Fibroblast of pulmonary artery (primary cell): ENCODE measurements at regions not wholly inside any gene's neighbourhood (a gene's known extent, or its start where the extent isn't known, plus 50 kb on each side); places are given as distances from the start of the nearest gene placed in this dataset.
"Not testable (repeated sequence)": the region's sequence is repeated elsewhere in the genome, so short reads cannot be mapped to it uniquely, and the experiment has no call there.

Source experiments
- DNase-seq: peaks from one replicate; pipeline ENCODE4 v3.0.0-alpha.2; 2010; ENCODE audit warnings: low read depth
- H3K4me3 ChIP-seq: replicated peaks from 2 replicates; pipeline ENCODE4 v1.5.1; 2011; ENCODE audit warnings: low read depth, mild to moderate bottlenecking, control low read depth, low read length, moderate library complexity
- TF ChIP-seq, protein P1 (sequence below): IDR thresholded peaks from 2 replicates; pipeline ENCODE4 v1.5.1; 2011; ENCODE audit warnings: mild to moderate bottlenecking, control low read depth, low read length, inconsistent platforms; ENCODE audit errors: missing control alignments

DNA sequence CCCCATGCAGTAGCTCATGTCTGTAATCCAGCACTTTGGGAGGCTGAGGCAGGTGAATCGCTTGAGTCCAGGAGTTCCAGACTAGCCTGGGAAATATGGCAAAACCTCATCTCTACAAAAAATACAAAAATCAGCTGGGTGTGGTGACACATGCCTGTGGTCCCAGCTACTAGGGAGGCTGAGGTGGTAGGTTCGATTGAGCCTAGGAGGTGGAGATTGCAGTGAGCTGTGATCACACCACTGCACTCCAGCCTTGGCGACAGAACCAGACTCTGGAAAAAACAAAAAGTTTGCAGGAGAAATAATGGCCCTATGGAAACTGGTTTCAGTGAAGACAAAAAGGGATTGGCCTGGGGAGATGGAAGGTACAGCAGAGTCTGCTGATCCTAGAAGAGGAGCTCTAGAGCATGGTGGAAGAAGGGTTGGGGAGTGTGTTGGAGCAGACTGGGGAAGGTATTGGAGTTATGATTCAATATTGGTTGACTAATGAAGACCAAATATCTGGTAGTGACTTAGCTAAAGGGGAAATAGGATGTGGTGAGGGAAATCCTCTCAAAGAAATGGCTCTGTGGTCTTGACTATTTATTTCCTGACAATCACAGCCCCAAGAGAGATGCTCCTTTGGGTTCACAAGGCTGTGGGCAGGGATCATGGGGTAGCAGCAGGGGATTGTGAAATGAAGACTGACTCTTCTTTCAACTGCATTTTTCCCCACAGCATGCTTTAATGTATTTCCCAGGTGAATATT is 281.9 kb downstream of the UTRN start:
- TF ChIP-seq, protein P1, sequence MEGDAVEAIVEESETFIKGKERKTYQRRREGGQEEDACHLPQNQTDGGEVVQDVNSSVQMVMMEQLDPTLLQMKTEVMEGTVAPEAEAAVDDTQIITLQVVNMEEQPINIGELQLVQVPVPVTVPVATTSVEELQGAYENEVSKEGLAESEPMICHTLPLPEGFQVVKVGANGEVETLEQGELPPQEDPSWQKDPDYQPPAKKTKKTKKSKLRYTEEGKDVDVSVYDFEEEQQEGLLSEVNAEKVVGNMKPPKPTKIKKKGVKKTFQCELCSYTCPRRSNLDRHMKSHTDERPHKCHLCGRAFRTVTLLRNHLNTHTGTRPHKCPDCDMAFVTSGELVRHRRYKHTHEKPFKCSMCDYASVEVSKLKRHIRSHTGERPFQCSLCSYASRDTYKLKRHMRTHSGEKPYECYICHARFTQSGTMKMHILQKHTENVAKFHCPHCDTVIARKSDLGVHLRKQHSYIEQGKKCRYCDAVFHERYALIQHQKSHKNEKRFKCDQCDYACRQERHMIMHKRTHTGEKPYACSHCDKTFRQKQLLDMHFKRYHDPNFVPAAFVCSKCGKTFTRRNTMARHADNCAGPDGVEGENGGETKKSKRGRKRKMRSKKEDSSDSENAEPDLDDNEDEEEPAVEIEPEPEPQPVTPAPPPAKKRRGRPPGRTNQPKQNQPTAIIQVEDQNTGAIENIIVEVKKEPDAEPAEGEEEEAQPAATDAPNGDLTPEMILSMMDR: no peak
- no peak overlapping the region for H3K4me3 ChIP-seq
- DNase-seq: no peak

DNA sequence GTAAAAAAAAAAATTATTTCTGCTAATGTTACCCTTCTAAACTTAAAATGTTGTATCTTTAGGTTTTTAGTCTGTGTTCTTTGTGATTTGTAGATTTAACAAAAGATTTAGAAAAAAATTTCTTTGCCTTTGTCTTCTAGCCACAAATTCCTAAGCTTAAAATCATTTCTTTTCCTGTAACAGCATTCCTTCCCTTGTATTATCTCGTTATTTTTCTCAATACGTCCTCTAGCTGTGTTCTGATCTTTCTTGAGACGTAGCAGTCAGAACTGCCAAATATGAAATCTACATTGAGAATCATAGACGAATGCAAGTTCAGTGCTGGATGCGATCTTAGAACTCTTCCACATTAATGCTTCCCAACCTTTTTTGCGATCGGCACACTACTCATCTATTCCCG is 283.1 kb downstream of the UTRN start:
- peak; percentile 52 for DNase-seq
- H3K4me3 ChIP-seq: no peak overlapping the region
- TF ChIP-seq, protein P1: no peak

DNA sequence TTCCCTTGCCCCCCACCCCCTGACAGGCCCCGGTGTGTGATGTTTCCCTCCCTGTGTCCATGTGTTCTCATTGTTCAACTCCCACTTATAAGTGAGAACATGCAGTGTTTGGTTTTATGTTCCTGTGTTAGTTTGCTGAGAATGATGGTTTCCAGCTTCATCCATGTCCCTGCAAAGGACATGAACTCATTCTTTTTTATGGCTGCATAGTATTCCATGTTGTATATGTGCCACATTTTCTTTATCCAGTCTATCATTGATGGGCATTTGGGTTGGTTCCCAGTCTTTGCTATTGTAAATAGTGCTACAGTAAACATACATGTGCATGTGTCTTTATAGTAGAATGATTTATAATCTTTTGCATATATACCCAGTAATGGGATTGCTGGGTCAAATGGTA is 287.4 kb downstream of the UTRN start:
- not testable (repeated sequence) for DNase-seq, H3K4me3 ChIP-seq

DNA sequence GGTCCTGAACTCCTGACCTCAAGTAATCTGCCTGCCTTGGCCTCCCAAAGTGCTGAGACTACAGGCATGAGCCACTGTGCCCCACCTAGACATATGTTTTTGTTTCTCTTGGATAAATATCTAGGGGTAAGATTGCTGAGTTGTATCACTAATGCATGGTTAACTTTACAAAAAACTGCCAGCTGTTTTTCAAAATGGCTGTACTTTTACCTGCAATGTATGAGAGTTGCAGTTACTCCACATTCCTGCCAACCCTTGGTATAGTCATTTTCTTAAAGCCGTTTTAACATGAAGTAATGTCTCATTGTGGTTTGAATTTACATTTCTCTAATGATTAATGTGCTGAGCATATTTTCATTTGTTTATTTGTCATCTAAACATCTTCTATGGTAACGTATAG is 289.7 kb downstream of the UTRN start:
- no peak overlapping the region for H3K4me3 ChIP-seq
- TF ChIP-seq, protein P1: no peak
- DNase-seq: no peak

DNA sequence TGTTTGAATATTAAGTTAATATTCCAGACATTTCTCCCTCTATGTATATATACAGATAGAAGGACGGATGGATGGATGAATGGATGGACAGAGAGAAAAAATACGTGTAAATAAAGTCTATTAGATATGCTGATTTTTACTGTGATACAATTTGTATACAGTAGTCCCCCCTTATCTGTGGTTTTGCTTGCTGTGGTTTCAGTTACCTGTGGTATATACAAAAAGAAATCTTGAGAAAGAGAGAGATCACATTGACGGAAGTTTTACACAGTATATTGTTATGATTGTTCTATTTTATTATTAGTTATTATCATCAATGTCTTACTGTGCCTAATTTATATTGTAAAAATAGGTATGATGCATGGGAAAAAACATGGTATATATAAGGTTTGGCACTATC is 290.2 kb downstream of the UTRN start:
- TF ChIP-seq, protein P1: no peak
- no peak overlapping the region for H3K4me3 ChIP-seq
- DNase-seq: no peak

DNA sequence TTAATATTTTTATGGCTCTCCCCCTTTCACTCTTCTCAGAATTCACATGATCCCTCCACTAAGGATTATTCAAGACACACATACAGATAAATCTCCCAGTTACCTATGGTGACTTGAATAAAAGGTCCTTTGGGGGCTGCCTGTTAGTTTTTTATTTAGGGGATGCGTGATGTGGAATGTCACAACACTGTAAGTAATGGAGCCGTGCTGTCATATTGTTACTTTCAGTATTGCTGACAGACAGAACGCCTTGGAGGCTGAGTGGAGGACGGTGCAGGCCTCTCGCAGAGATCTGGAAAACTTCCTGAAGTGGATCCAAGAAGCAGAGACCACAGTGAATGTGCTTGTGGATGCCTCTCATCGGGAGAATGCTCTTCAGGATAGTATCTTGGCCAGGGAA is 291.7 kb downstream of the UTRN start:
- TF ChIP-seq, protein P1: no peak

DNA sequence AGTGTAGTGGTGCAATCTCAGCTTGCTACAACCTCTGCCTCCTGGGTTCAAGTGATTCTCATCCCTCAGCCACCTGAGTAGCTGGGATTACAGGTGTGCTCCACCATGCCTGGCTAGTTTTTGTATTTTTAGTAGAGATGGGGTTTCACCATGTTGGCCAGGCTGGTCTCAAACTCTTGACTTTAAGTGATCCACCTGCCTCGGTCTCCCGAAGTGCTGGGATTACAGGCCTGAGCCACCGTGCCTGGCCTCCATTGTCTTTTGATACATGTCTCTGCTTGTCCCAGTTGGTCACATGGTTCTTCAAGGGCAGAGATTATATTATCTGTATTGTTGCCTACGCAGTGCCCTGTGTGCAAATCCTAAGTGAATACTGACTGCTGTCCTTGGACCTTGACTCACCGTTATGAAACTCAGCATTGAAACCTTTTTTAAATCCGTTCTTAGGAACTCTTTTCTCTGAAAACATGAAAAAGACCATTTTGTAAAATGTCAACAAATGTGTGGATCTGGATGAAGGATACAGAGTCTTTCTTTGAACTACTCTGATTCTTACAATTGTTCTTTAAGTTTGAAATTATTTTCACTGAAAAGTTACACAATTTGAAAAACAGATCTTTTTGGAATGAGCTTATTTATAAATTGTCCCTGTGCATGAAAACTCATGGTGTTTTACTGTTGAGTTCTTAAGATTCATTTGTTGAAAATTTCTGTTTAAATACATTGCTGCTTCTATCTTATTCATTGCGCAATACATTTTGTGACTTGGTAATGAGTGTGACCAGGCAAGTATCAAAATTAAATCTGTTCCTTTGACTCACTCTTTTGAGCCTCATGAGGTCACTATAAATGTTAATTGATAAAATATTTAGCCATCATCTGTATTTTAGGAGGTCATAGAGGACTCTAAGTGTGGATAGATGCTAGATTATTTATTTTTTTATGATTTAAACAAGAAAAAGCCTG is 293.5 kb downstream of the UTRN start:
- peak; percentile 23 for DNase-seq
- no peak overlapping the region for H3K4me3 ChIP-seq
- TF ChIP-seq, protein P1: no peak

More for the DNA sequence above, 291.7 kb downstream of the UTRN start:
- no peak overlapping the region for H3K4me3 ChIP-seq
- no peak for DNase-seq
